Urinary bladder (tissue), 3 donors: ENCODE measurements at regions not wholly inside any gene's neighbourhood (a gene's known extent, or its start where the extent isn't known, plus 50 kb on each side); places are given as distances from the start of the nearest gene placed in this dataset.

ENCODE experiments used
- DNase-seq: peaks from one replicate; pipeline ENCODE4 v3.0.0-alpha.2; 2015; ENCODE audit errors: extremely low spot score
- H3K27ac ChIP-seq: one replicate; pipeline ENCODE4 v1.5.1; 2013; ENCODE audit warnings: low read depth, mild to moderate bottlenecking, moderate library complexity
- H3K36me3 ChIP-seq: one replicate; pipeline ENCODE4 v1.6.1; 2013; ENCODE audit warnings: mild to moderate bottlenecking, moderate library complexity; ENCODE audit not compliant: insufficient read depth
- H3K4me1 ChIP-seq: one replicate; pipeline ENCODE4 v1.6.1; 2013; ENCODE audit warnings: mild to moderate bottlenecking, moderate library complexity; ENCODE audit not compliant: insufficient read depth
- H3K4me3 ChIP-seq: one replicate; pipeline ENCODE4 v1.5.1; 2013; ENCODE audit warnings: low read depth, low read length
- WGBS: extraction: QIAGEN DNeasy Blood & Tissue Kit; methylation state at CpG from one replicate; pipeline ENCODE4 v1.1.7; 2013; 5-methylcytosine and 5-hydroxymethylcytosine counted together
- donor health status: healthy with polysubstance abuse.
- donor health status: healthy.

GRCh38 chr7:85840554-85840953, 653.7 kb upstream of the SEMA3D start:
- Histone ChIP-seq H3K36me3 (no peaks in the 10 kb centered on the region), H3K27ac (no peak overlapping the region), H3K4me3 (no peak overlapping the region), H3K4me1 (no peaks in the 10 kb centered on the region)
- DNase-seq = no peak
- 25% methylated on average over 6 of the region's 6 CpGs for WGBS

GRCh38 chr7:85833066-85833465, 646.2 kb upstream of the SEMA3D start:
- WGBS = 30% methylated on average over 3 of the region's 3 CpGs
- no peaks in the 10 kb centered on the region for H3K4me1 ChIP-seq
- no peaks in the 10 kb centered on the region for H3K36me3 ChIP-seq
- no peak overlapping the region for H3K4me3 ChIP-seq
- no peak overlapping the region for H3K27ac ChIP-seq
- DNase-seq = no peak

- DNase-seq = no peak
- 88% methylated on average over 1 of the region's 1 CpG for WGBS
- H3K27ac ChIP-seq = no peak overlapping the region
- H3K4me3 ChIP-seq = no peak overlapping the region
- H3K4me1 ChIP-seq = no peaks in the 10 kb centered on the region
- no peaks in the 10 kb centered on the region for H3K36me3 ChIP-seq
These were observed 644.1 kb upstream of the SEMA3D start for GRCh38 chr7:85830982-85831381.

GRCh38 chr7:85829817-85830432, 643.1 kb upstream of the SEMA3D start:
- Histone ChIP-seq H3K4me3 (no peak overlapping the region), H3K27ac (no peak overlapping the region), H3K4me1 (no peaks in the 10 kb centered on the region), H3K36me3 (no peaks in the 10 kb centered on the region)
- WGBS = 64% methylated on average over 3 of the region's 3 CpGs
- no peak for DNase-seq

- no peak for DNase-seq
- H3K4me3 ChIP-seq = no peak overlapping the region
- H3K36me3 ChIP-seq = no peaks in the 10 kb centered on the region
- WGBS = 96% methylated on average over 1 of the region's 1 CpG
- H3K4me1 ChIP-seq = no peaks in the 10 kb centered on the region
- no peak overlapping the region for H3K27ac ChIP-seq
These were observed 642.3 kb upstream of the SEMA3D start for GRCh38 chr7:85829176-85829575.

GRCh38 chr7:85828614-85829013, 641.8 kb upstream of the SEMA3D start:
- no peak for DNase-seq
- WGBS = 49% methylated on average over 2 of the region's 2 CpGs
- Histone ChIP-seq H3K4me1 (no peaks in the 10 kb centered on the region), H3K4me3 (no peak overlapping the region), H3K27ac (no peak overlapping the region), H3K36me3 (no peaks in the 10 kb centered on the region)

- Histone ChIP-seq H3K27ac (no peak overlapping the region), H3K36me3 (no peaks in the 10 kb centered on the region), H3K4me1 (no peaks in the 10 kb centered on the region), H3K4me3 (no peak overlapping the region)
- WGBS = 76% methylated on average over 8 of the region's 8 CpGs
- no peak for DNase-seq
These were observed 636.7 kb upstream of the SEMA3D start for GRCh38 chr7:85823396-85824080.

GRCh38 chr7:85821926-85822325, 635.1 kb upstream of the SEMA3D start:
- no peak for DNase-seq
- WGBS = 96% methylated on average over 4 of the region's 4 CpGs
- H3K4me1 ChIP-seq = no peaks in the 10 kb centered on the region

GRCh38 chr7:85820702-85821443, 634.0 kb upstream of the SEMA3D start:
- Histone ChIP-seq H3K27ac (no peak overlapping the region), H3K4me3 (no peak overlapping the region), H3K4me1 (no peaks in the 10 kb centered on the region), H3K36me3 (no peaks in the 10 kb centered on the region)
- DNase-seq = no peak
- WGBS = 96% methylated on average over 5 of the region's 5 CpGs

More at GRCh38 chr7:85821926-85822325, 635.1 kb upstream of the SEMA3D start:
- H3K4me3 ChIP-seq = no peak overlapping the region
- H3K27ac ChIP-seq = no peak overlapping the region
- no peaks in the 10 kb centered on the region for H3K36me3 ChIP-seq

GRCh38 chr7:85815526-85815925, 628.7 kb upstream of the SEMA3D start:
- no peak for DNase-seq
- no peaks in the 10 kb centered on the region for H3K4me1 ChIP-seq
- H3K36me3 ChIP-seq = no peaks in the 10 kb centered on the region
- no peak overlapping the region for H3K27ac ChIP-seq
- no peak overlapping the region for H3K4me3 ChIP-seq

GRCh38 chr7:85806321-85806720, 619.5 kb upstream of the SEMA3D start:
- Histone ChIP-seq H3K4me3 (no peak overlapping the region), H3K27ac (no peak overlapping the region), H3K4me1 (no peaks in the 10 kb centered on the region), H3K36me3 (no peaks in the 10 kb centered on the region)
- DNase-seq = no peak

- no peaks in the 10 kb centered on the region for H3K4me1 ChIP-seq
- no peak for DNase-seq
These were observed 618.8 kb upstream of the SEMA3D start for GRCh38 chr7:85805656-85806055.

GRCh38 chr7:85805249-85805648, 618.4 kb upstream of the SEMA3D start:
- H3K36me3 ChIP-seq = no peaks in the 10 kb centered on the region
- H3K4me1 ChIP-seq = no peaks in the 10 kb centered on the region
- WGBS = 90% methylated on average over 3 of the region's 3 CpGs
- H3K4me3 ChIP-seq = no peak overlapping the region
- no peak for DNase-seq
- no peak overlapping the region for H3K27ac ChIP-seq

More at GRCh38 chr7:85805656-85806055, 618.8 kb upstream of the SEMA3D start:
- Histone ChIP-seq H3K27ac (no peak overlapping the region), H3K4me3 (no peak overlapping the region), H3K36me3 (no peaks in the 10 kb centered on the region)

- H3K27ac ChIP-seq = no peak overlapping the region
- no peak overlapping the region for H3K4me3 ChIP-seq
- no peaks in the 10 kb centered on the region for H3K36me3 ChIP-seq
- H3K4me1 ChIP-seq = no peaks in the 10 kb centered on the region
- no peak for DNase-seq
- WGBS = 75% methylated on average over 1 of the region's 1 CpG
These were observed 615.4 kb upstream of the SEMA3D start for GRCh38 chr7:85802211-85802610.
